HepG2 (cell line): ENCODE measurements at regions not wholly inside any gene's neighbourhood (a gene's known extent, or its start where the extent isn't known, plus 50 kb on each side); places are given as distances from the start of the nearest gene placed in this dataset.

Experiments used
- ATM ChIP-seq: fragments of 450-650 bp; IDR thresholded peaks from 2 replicates; pipeline ENCODE4 v1.7.1; 2017; ENCODE audit warnings: mild to moderate bottlenecking, borderline replicate concordance
- CHD4 ChIP-seq: fragments of 200-600 bp; sonication (generic); IDR thresholded peaks from 2 replicates; pipeline ENCODE4 v1.7.0; 2017; ENCODE audit warnings: mild to moderate bottlenecking, low read length, borderline replicate concordance
- CTCF ChIP-seq: sonication (generic); formaldehyde crosslinking; IDR thresholded peaks from 2 replicates; pipeline ENCODE4 v1.5.0; 2020; ENCODE audit warnings: mild to moderate bottlenecking, missing genetic modification reagents, moderate library complexity
- EEA1 ChIP-seq: sonication (generic); formaldehyde crosslinking; IDR thresholded peaks from 2 replicates; pipeline ENCODE4 v1.5.1; 2020; ENCODE audit warnings: mild to moderate bottlenecking, missing genetic modification reagents, borderline replicate concordance
- PRDM10 ChIP-seq: sonication (generic); formaldehyde crosslinking; IDR thresholded peaks from 2 replicates; pipeline ENCODE4 v1.4.0; 2020; ENCODE audit warnings: low read depth, missing genetic modification reagents
- TAF1 ChIP-seq: sonication (generic); formaldehyde crosslinking; IDR thresholded peaks from 2 replicates; pipeline ENCODE4 v1.4.0; 2020; ENCODE audit warnings: missing genetic modification reagents
- ZFP82 ChIP-seq: sonication (generic); formaldehyde crosslinking; IDR thresholded peaks from 2 replicates; pipeline ENCODE4 v1.5.1; 2020; ENCODE audit warnings: mild to moderate bottlenecking, missing genetic modification reagents, borderline replicate concordance
- ZHX1 ChIP-seq: sonication (generic); formaldehyde crosslinking; IDR thresholded peaks from 2 replicates; pipeline ENCODE4 v1.8.1; 2022; ENCODE audit warnings: low read depth, mild to moderate bottlenecking, missing genetic modification reagents
- ZNF274 ChIP-seq: sonication (generic); formaldehyde crosslinking; IDR thresholded peaks from 2 replicates; pipeline ENCODE4 v1.5.1; 2020; ENCODE audit warnings: mild to moderate bottlenecking, missing genetic modification reagents
- ZNF841 ChIP-seq: sonication (generic); formaldehyde crosslinking; IDR thresholded peaks from 2 replicates; pipeline ENCODE4 v1.8.1; 2023; ENCODE audit warnings: missing genetic modification reagents, borderline replicate concordance

DNA sequence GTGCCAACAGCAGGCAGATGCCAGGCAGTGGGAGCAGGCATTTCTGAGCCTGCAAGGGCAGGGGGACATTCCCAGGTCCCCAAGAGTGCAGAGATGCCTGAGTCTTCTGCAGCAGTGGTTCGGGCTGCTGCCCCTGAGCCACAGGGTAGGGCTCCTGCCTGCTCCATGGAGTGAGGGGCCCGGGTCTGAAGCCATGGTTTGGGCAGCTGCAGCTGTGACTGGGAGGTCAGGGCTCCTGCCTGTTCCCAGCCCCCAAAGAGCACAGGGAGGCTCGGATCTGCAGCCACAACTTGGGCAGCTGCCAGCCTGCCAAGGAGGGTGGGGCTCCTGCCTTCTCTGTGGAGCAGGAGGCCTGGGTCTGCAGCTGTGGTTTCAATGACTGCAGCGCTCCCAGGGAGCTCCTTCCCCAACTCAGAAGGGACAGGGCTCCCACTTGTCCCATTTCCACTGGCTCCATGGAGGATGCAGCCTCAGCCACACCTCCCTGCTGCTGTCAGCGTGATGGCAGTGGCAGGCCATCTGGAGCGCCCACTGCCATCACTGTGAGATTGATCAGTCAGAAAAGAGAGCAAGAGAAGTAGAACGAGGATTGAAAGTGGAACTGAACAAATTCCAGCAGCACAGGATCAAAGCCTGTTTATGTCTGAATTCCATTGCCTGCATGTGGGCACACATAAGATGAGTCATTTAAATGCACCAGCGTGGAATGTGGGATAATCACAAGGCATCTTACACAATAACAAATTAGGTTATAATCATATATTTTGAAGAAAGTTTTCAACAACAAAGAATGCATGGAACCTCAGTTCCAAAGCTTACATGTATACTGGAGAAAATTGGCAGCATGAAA, 93.1 kb upstream of the CXorf51A start:
- TF ChIP-seq PRDM10, result no peak
- no peak for TF ChIP-seq CTCF
- TF ChIP-seq ZNF274, result no peak
- no peak for TF ChIP-seq ATM
- no peak for TF ChIP-seq ZHX1
- TF ChIP-seq ZFP82 (CRISPR knock-in tag), result no peak
- TF ChIP-seq EEA1, result no peak
- no peak for TF ChIP-seq CHD4
- TF ChIP-seq TAF1, result no peak
- no peak for TF ChIP-seq ZNF841 (CRISPR knock-in tag)
